ENCODE measurements at regions not wholly inside any gene's neighbourhood (a gene's known extent, or its start where the extent isn't known, plus 50 kb on each side); places are given as distances from the start of the nearest gene placed in this dataset.
"Not testable (repeated sequence)": the region's sequence is repeated elsewhere in the genome, so short reads cannot be mapped to it uniquely, and the experiment has no call there.

DNA sequence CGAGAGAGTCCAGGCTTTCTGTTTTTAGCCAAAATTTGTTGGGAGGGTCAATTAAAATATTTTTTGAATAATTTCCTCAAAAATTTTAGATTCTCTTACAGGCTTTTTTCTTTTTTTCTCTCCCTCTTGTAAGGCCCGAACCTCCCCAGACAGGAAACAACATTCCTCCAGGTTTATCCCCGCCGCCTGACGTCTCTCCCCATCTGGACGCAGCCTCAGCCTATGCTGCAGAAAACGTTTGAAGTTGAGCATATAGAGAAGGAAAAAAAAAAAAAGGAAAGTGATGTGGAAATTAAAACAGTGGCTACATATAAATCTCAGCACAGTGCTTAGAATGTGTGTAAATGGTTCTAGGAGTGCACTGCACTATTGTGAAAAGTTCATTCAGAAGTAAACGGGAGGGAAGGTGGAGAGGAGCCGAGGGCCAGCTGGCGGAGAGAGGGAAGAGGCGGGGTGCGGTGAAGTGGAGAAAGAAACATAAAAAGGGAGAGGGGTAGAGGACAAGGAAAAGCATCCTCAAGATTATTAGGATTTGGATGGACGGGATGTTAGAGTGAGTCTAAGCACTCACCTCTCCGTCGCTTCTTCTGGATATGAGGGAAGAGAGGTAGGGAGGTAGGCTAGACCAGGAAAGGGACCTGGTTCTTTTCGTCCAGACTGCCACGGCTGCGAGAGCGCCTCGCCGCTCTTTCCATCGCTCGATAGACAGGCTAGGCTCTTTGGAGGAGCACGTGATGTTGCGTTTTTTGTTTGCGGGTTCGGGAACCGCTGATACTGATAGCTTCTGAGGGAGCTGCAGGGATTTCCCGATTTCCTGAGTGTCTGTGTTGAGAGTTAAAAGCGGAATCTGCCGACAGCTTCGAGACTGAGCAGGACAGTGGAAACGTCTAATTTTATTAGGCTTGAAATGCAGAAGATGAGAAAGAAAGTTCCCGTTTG lies 98.7 kb downstream of the TRIM27 start:
- H2AFZ ChIP-seq (ENCODE audit: low read depth, low read length) = peak overlapping the region; percentile 17
- peaks cover 7% of the 10 kb centered on the region for H3K4me1 Mint-ChIP-seq (ENCODE audit: low read depth, unreplicated experiment)

DNA sequence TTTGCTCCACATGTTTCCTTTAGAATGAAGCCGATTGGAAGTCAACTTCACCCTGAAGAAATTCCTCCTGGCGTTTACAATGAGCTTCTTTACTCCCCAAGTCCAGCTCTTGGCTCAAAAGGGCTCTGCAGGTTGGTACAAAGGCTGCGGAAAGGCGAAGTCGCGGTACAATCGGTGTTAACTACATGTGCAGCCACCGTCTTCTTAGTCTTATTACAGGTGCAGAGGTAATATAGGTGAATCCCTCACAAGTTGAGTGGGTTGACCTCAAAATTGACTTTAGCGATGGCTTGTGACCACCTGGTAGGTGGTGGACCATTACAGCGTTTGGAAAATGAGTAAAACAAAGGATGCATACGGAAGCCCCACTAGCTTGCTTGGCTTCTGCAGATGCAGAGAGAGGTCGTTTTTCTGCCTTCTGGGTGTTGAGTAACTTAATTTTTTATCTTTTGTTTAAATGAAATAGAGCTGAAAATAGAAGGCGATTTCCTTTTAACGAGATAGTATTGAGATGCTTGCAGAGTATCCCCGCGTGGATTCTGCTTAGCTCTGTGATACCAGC lies 98.0 kb downstream of the TRIM27 start:
- Histone ChIP-seq H3K27me3 (ENCODE audit: insufficient read depth, low read length) (peaks cover 38% of the 10 kb centered on the region), H3K36me3 (ENCODE audit: insufficient read depth, low read length) (no peaks in the 10 kb centered on the region), H3K9me3 (ENCODE audit: insufficient read depth, low read depth, low read length) (no peaks in the 10 kb centered on the region), H3K4me2 (ENCODE audit: low read length) (peak overlapping the region; percentile 62), H3K79me2 (ENCODE audit: insufficient read depth, low read length) (no peaks in the 10 kb centered on the region), H2AFZ (ENCODE audit: low read depth, low read length) (no peak overlapping the region), H3K4me1 (ENCODE audit: insufficient read depth, low read length) (no peaks in the 10 kb centered on the region), H3K9ac (ENCODE audit: low read length) (no peak overlapping the region), H3K4me3 (ENCODE audit: insufficient read depth, low read depth, low read length) (no peak overlapping the region), H3K27ac (ENCODE audit: low read depth, low read length) (no peak overlapping the region), H4K20me1 (ENCODE audit: insufficient read depth, low read length) (no peaks in the 10 kb centered on the region)
- peaks cover 82% of the 10 kb centered on the region for H3K27me3 Mint-ChIP-seq (ENCODE audit: low read depth, unreplicated experiment)
- no peaks in the 10 kb centered on the region for H3K36me3 Mint-ChIP-seq (ENCODE audit: low read depth, unreplicated experiment)
- DNase-seq (ENCODE audit: low read depth) (no peak), FAIRE-seq (no peak)
- peaks cover 10% of the 10 kb centered on the region for H3K9me3 Mint-ChIP-seq (ENCODE audit: unreplicated experiment)
- no peak for TF ChIP-seq EZH2 (IDR thresholded peaks at IDR 0.05; ENCODE audit: insufficient read depth, low read length)
- no peak for TF ChIP-seq CTCF (IDR thresholded peaks at IDR 0.05; ENCODE audit: insufficient read depth, low read depth, low read length)
- H3K27ac Mint-ChIP-seq (ENCODE audit: unreplicated experiment) = no peak overlapping the region
- peak overlapping the region; percentile 79 for H3K4me3 Mint-ChIP-seq (ENCODE audit: unreplicated experiment)
- peaks cover 7% of the 10 kb centered on the region for H3K4me1 Mint-ChIP-seq (ENCODE audit: low read depth, unreplicated experiment)

More for the DNA sequence above, 98.7 kb downstream of the TRIM27 start:
- peaks cover 75% of the 10 kb centered on the region for H3K27me3 Mint-ChIP-seq (ENCODE audit: low read depth, unreplicated experiment)
- Histone ChIP-seq H3K9me3 (ENCODE audit: insufficient read depth, low read depth, low read length) (no peaks in the 10 kb centered on the region), H3K4me2 (ENCODE audit: low read length) (peak overlapping the region; percentile 62), H3K27me3 (ENCODE audit: insufficient read depth, low read length) (peaks cover 38% of the 10 kb centered on the region), H3K9ac (ENCODE audit: low read length) (no peak overlapping the region), H3K79me2 (ENCODE audit: insufficient read depth, low read length) (no peaks in the 10 kb centered on the region), H3K27ac (ENCODE audit: low read depth, low read length) (no peak overlapping the region), H4K20me1 (ENCODE audit: insufficient read depth, low read length) (no peaks in the 10 kb centered on the region), H3K36me3 (ENCODE audit: insufficient read depth, low read length) (no peaks in the 10 kb centered on the region), H3K4me1 (ENCODE audit: insufficient read depth, low read length) (no peaks in the 10 kb centered on the region), H3K4me3 (ENCODE audit: insufficient read depth, low read depth, low read length) (no peak overlapping the region)
- peak overlapping the region; percentile 79 for H3K4me3 Mint-ChIP-seq (ENCODE audit: unreplicated experiment)
- no peaks in the 10 kb centered on the region for H3K36me3 Mint-ChIP-seq (ENCODE audit: low read depth, unreplicated experiment)
- peak overlapping the region; percentile 43 for H3K27ac Mint-ChIP-seq (ENCODE audit: unreplicated experiment)
- peaks cover 5% of the 10 kb centered on the region for H3K9me3 Mint-ChIP-seq (ENCODE audit: unreplicated experiment)
- TF ChIP-seq CTCF (IDR thresholded peaks at IDR 0.05; ENCODE audit: insufficient read depth, low read depth, low read length) (no peak), EZH2 (IDR thresholded peaks at IDR 0.05; ENCODE audit: insufficient read depth, low read length) (no peak)
- no peak for FAIRE-seq
- DNase-seq (ENCODE audit: low read depth) = no peak

GRCh38 chr6:28831683-28832082 lies 92.1 kb downstream of the TRIM27 start:
- not testable (repeated sequence) for H4K20me1 ChIP-seq (ENCODE audit: insufficient read depth, low read length); H3K4me1 Mint-ChIP-seq (ENCODE audit: low read depth, unreplicated experiment); H3K4me3 Mint-ChIP-seq (ENCODE audit: unreplicated experiment); H3K9me3 ChIP-seq (ENCODE audit: insufficient read depth, low read depth, low read length); H3K9ac ChIP-seq (ENCODE audit: low read length); H3K27me3 ChIP-seq (ENCODE audit: insufficient read depth, low read length); H3K27ac ChIP-seq (ENCODE audit: low read depth, low read length); DNase-seq (ENCODE audit: low read depth); H3K4me1 ChIP-seq (ENCODE audit: insufficient read depth, low read length); H3K4me3 ChIP-seq (ENCODE audit: insufficient read depth, low read depth, low read length); H3K4me2 ChIP-seq (ENCODE audit: low read length); FAIRE-seq; H3K79me2 ChIP-seq (ENCODE audit: insufficient read depth, low read length); H3K36me3 Mint-ChIP-seq (ENCODE audit: low read depth, unreplicated experiment); H2AFZ ChIP-seq (ENCODE audit: low read depth, low read length); H3K27ac Mint-ChIP-seq (ENCODE audit: unreplicated experiment); H3K36me3 ChIP-seq (ENCODE audit: insufficient read depth, low read length)
- peaks cover 58% of the 10 kb centered on the region for H3K27me3 Mint-ChIP-seq (ENCODE audit: low read depth, unreplicated experiment)
- peaks cover 12% of the 10 kb centered on the region for H3K9me3 Mint-ChIP-seq (ENCODE audit: unreplicated experiment)

DNA sequence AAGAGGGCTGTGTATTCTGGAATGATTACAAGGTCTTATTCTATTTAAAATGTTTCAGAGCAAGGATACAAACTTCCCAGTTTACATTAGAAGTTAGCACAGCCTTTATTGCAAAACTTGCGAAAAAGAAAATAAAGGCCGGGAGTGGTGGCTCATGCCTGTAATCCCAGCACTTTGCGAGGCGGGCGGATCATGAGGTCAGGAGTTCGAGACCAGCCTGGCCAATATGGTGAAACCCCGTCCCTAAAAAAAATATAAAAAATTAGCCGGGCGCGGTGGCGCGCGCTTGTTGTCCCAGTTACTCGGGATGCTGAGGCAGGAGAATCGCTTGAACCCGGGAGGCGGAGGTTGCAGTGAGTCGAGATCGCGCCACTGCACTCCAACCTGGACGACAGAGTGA lies 87.1 kb downstream of the TRIM27 start:
- H3K27me3 Mint-ChIP-seq (ENCODE audit: low read depth, unreplicated experiment) = peaks cover 19% of the 10 kb centered on the region
- FAIRE-seq; H3K9me3 ChIP-seq (ENCODE audit: insufficient read depth, low read depth, low read length); H3K4me2 ChIP-seq (ENCODE audit: low read length); DNase-seq (ENCODE audit: low read depth); H3K27me3 ChIP-seq (ENCODE audit: insufficient read depth, low read length); H3K36me3 Mint-ChIP-seq (ENCODE audit: low read depth, unreplicated experiment); H3K4me1 ChIP-seq (ENCODE audit: insufficient read depth, low read length); H3K27ac Mint-ChIP-seq (ENCODE audit: unreplicated experiment); H3K27ac ChIP-seq (ENCODE audit: low read depth, low read length); H3K9me3 Mint-ChIP-seq (ENCODE audit: unreplicated experiment); H2AFZ ChIP-seq (ENCODE audit: low read depth, low read length); H4K20me1 ChIP-seq (ENCODE audit: insufficient read depth, low read length); H3K4me1 Mint-ChIP-seq (ENCODE audit: low read depth, unreplicated experiment); H3K79me2 ChIP-seq (ENCODE audit: insufficient read depth, low read length); H3K36me3 ChIP-seq (ENCODE audit: insufficient read depth, low read length); H3K9ac ChIP-seq (ENCODE audit: low read length); H3K4me3 ChIP-seq (ENCODE audit: insufficient read depth, low read depth, low read length): not testable (repeated sequence)
- peak overlapping the region; percentile 8 for H3K4me3 Mint-ChIP-seq (ENCODE audit: unreplicated experiment)
